Gastrocnemius medialis (tissue), 4 donors: ENCODE measurements at regions not wholly inside any gene's neighbourhood (a gene's known extent, or its start where the extent isn't known, plus 50 kb on each side); places are given as distances from the start of the nearest gene placed in this dataset.

Source experiments
- ATAC-seq, 2 donors: fragments of 150-250 bp; one replicate each; pipeline ENCODE4 v1.9.1; 2016
- DNase-seq, 2 donors: peaks; one replicate each; pipeline ENCODE4 v3.0.0-alpha.2; 2019
- H3K27ac ChIP-seq, 4 donors: fragments of 200-600 bp; sonication (generic); 1 replicate in 1 of 4; 2 replicates in 3 of 4; pipeline ENCODE4 v1.5.1; 2016 to 2018; ENCODE audit warnings: mild to moderate bottlenecking in 2 of 4, moderate library complexity in 1 of 4
- H3K27me3 ChIP-seq, 3 donors: fragments of 200-600 bp; sonication (generic) in 2 of 3; 1 replicate in 1 of 3; 2 replicates in 2 of 3; pipeline versions ENCODE4 v1.5.1 to v1.6.0; 2016 to 2019; ENCODE audit warnings: mild to moderate bottlenecking in 1 of 3, moderate library complexity in 1 of 3
- H3K36me3 ChIP-seq, 2 donors: fragments of 200-600 bp; sonication (generic) in 1 of 2; one replicate each; pipeline ENCODE4 v1.5.1; 2017 to 2018
- H3K4me1 ChIP-seq, 2 donors: fragments of 200-600 bp; sonication (generic) in 1 of 2; one replicate each; pipeline ENCODE4 v1.5.1; 2016 to 2017; ENCODE audit warnings: mild to moderate bottlenecking in 2 of 2
- H3K4me3 ChIP-seq, 4 donors: fragments of 200-600 bp; sonication (generic) in 3 of 4; 1 replicate in 1 of 4; 2 replicates in 3 of 4; pipeline ENCODE4 v1.5.1; 2016 to 2019; ENCODE audit warnings: mild to moderate bottlenecking in 2 of 4
- H3K9me3 ChIP-seq, 3 donors: fragments of 200-600 bp; sonication (generic) in 2 of 3; 1 replicate in 1 of 3; 2 replicates in 2 of 3; pipeline ENCODE4 v1.5.1; 2016 to 2019
- POLR2A ChIP-seq, 2 donors: fragments of 450-650 bp; IDR thresholded peaks; one replicate each; pipeline ENCODE4 v1.6.1; 2017; ENCODE audit warnings: antibody characterized with exemption in 2 of 2, mild to moderate bottlenecking in 2 of 2, moderate library complexity in 2 of 2
- in situ Hi-C, 4 donors: fragments of 200-750 bp; cut with MboI; loops; one replicate each; pipeline versions ENCODE4 v1.15.0 to v1.8.0; 2017; ENCODE audit warnings: low sequenced_read_pairs in 4 of 4
- intact Hi-C: fragments of 100-400 bp; cut with DNase I; formaldehyde crosslinking; loops from one replicate; pipeline ENCODE4 v1.15.1; 2023; ENCODE audit warnings: low total_unique reads
- TF ChIP-seq, protein P1 (sequence below), 5 experiments: fragments of 450-650 bp in 3 of 5; fragments of 200-600 bp in 2 of 5; sonication (generic) in 2 of 5; IDR thresholded peaks in 4 of 5; conservative IDR thresholded peaks in 1 of 5; 1 replicate in 4 of 5; 2 replicates in 1 of 5; pipeline ENCODE4 v1.5.1; 2016 to 2019; ENCODE audit warnings: antibody characterized with exemption in 5 of 5, mild to moderate bottlenecking in 3 of 5, moderate library complexity in 3 of 5

DNA sequence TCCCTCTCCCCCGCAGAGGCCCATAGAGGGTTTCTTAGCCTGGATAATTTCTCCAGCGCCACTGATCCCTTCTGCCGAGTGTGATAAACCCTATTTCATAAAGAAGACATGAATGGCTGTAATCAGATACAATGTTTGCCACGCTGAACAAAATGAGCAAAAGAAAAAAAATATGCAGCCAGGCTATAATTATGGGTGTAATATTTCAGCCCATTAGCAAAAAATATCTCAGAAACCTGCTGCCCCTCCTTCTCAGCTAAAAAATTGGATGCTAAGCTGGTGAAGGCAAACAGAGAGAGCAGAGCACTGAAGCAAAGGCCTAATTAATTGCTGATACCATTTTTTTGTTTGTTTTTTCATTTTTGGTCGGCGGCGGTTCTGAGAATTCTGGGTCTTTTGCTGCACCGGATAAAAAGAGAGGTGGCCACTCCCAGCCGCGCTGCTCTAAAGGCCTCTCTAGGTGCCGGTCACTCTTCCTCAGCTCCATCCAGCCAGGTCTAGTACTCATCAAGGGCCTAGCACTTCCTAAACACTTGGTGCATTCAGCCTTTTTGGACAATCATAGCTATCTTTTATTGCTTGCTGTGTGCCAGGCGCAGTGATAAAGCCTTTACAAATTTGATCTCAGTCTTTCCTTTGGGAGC is 128.7 kb upstream of the TLE3 start:
- intact Hi-C loops = no loop called here
- TF ChIP-seq POLR2A (IDR thresholded peaks at IDR 0.05) = no peak
- TF ChIP-seq, protein P1, sequence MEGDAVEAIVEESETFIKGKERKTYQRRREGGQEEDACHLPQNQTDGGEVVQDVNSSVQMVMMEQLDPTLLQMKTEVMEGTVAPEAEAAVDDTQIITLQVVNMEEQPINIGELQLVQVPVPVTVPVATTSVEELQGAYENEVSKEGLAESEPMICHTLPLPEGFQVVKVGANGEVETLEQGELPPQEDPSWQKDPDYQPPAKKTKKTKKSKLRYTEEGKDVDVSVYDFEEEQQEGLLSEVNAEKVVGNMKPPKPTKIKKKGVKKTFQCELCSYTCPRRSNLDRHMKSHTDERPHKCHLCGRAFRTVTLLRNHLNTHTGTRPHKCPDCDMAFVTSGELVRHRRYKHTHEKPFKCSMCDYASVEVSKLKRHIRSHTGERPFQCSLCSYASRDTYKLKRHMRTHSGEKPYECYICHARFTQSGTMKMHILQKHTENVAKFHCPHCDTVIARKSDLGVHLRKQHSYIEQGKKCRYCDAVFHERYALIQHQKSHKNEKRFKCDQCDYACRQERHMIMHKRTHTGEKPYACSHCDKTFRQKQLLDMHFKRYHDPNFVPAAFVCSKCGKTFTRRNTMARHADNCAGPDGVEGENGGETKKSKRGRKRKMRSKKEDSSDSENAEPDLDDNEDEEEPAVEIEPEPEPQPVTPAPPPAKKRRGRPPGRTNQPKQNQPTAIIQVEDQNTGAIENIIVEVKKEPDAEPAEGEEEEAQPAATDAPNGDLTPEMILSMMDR (IDR thresholded peaks at IDR 0.05 in 4 of 5, conservative IDR thresholded peaks at IDR 0.05 in 1 of 5) = no peak
- Histone ChIP-seq H3K4me1 (no peaks in the 10 kb centered on the region), H3K9me3 (peaks cover 0 to 2% (median under 1%) of the 10 kb centered on the region in 3 donors), H3K36me3 (no peaks in the 10 kb centered on the region), H3K27me3 (peaks cover 0 to 2% (median 0%) of the 10 kb centered on the region in 3 donors), H3K27ac (no peak overlapping the region), H3K4me3 (no peak overlapping the region)
- in situ Hi-C loops = no loop called here
- ATAC-seq = no peak
- DNase-seq = no peak

DNA sequence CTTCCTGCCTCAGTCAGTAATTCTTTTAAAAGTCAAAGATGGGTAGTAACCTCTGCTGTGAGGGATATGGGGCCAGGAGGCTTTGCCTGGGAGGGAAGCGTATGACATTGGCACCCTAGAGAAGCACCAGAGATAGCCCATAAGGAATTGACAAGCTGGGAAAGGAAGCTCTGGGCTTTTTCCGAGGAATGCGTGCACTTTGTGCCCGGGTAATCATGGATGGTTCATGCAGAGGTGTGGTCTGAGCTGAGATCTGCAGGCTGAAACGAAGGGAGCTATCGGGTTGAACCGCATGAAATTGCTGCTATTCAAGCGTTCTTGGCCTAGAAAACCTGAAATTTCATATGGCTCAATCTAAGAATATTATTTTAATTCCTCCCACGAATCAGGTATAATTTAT is 127.7 kb upstream of the TLE3 start:
- no peaks in the 10 kb centered on the region for H3K9me3 ChIP-seq
- DNase-seq (no peak), ATAC-seq (no peak)
- intact Hi-C loops (no loop called here), in situ Hi-C loops (no loop called here)
- no peak overlapping the region for H3K4me3 ChIP-seq
- TF ChIP-seq, protein P1 (IDR thresholded peaks at IDR 0.05 in 4 of 5, conservative IDR thresholded peaks at IDR 0.05 in 1 of 5) = no peak
- TF ChIP-seq POLR2A (IDR thresholded peaks at IDR 0.05) = no peak
- H3K27ac ChIP-seq = no peak overlapping the region
- no peaks in the 10 kb centered on the region for H3K36me3 ChIP-seq
- no peaks in the 10 kb centered on the region for H3K27me3 ChIP-seq
- no peaks in the 10 kb centered on the region for H3K4me1 ChIP-seq

DNA sequence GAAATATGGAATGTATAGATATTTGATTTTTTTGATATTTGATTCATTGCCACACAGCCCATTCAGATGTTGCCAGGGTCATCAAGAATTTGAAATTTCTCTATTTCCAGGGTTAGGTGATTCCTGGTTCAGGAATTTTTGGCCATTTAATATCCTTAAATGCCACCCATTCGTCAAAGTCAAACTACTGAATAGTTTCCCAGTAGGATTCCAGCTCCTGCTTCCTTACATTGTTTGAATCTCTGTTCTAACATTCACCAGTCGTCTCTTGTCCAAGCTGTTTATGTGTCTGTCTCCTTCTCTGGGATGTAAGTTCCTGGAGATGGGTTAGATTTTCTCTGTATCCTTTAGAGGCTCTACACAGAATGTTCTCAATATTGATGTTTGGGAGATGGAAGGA is 124.9 kb upstream of the TLE3 start:
- no peaks in the 10 kb centered on the region for H3K9me3 ChIP-seq
- H3K27ac ChIP-seq = no peak overlapping the region
- no peak overlapping the region for H3K4me3 ChIP-seq
- no peaks in the 10 kb centered on the region for H3K36me3 ChIP-seq
- DNase-seq (no peak), ATAC-seq (no peak)
- no peaks in the 10 kb centered on the region for H3K27me3 ChIP-seq
- H3K4me1 ChIP-seq = no peaks in the 10 kb centered on the region
- intact Hi-C loops = no loop called here
- TF ChIP-seq, protein P1 (IDR thresholded peaks at IDR 0.05 in 4 of 5, conservative IDR thresholded peaks at IDR 0.05 in 1 of 5) = no peak
- no peak for TF ChIP-seq POLR2A (IDR thresholded peaks at IDR 0.05)
- in situ Hi-C loops = no loop called here

DNA sequence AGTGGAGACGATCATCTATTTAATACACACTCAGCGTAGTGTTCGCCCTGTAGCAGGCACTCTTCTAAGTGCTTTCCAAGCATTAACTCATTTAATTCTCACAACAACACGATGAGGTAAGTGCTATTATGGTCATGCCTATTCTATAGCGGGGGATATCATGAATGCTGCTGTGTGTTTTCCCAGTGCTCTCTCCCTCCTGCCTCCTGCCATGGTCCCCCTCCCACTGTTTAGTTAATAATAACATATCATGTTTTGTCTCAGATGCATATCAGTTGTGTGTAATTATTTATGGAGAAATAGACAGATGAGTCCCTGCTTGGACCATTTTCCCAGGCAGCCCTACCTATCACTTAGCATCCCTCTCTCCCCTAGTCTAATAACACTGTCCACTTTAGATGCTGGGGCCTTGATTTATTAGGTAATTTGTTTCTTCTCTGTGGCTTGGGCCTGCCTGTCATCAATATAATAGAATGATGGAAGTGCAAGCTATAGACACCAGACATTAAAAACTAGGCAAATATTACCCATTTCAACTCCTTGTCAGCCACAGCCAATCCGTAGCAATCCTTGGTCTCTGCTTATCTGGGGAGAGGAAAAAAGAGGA is 122.9 kb upstream of the TLE3 start:
- Histone ChIP-seq H3K27me3 (no peaks in the 10 kb centered on the region), H3K9me3 (no peaks in the 10 kb centered on the region), H3K27ac (no peak overlapping the region), H3K36me3 (no peaks in the 10 kb centered on the region), H3K4me1 (no peaks in the 10 kb centered on the region), H3K4me3 (no peak overlapping the region)
- no peak for DNase-seq
- no peak for TF ChIP-seq POLR2A (IDR thresholded peaks at IDR 0.05)
- TF ChIP-seq, protein P1 (IDR thresholded peaks at IDR 0.05 in 4 of 5, conservative IDR thresholded peaks at IDR 0.05 in 1 of 5) = no peak
- in situ Hi-C loops (no loop called here), intact Hi-C loops (no loop called here)
- ATAC-seq = no peak
